NCI-H526 (cell line): ENCODE measurements at regions not wholly inside any gene's neighbourhood (a gene's known extent, or its start where the extent isn't known, plus 50 kb on each side); places are given as distances from the start of the nearest gene placed in this dataset.

Source experiments
- DNase-seq, 2 experiments: peaks; one replicate each; lab custom pipeline; 2025; lab: John Stamatoyannopoulos, UW

DNA sequence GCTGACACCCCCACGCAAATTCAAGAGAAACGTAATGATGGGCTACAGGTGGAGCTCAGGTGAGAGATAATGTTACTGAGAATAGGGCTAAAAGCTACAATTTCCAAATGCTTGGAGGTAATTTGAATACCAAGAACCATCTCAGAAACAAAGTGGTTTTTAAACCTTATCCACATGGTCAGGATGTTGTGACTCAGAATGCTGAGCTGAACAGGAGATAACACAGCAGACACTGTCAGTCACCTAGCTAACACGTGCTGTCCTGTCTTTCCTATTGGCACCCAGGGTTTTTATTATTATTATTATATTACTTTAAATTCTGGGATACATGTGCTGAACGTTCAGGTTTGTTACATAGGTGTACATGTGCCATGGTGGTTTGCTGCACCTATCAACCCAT is 233.0 kb upstream of the MAF start:
- DNase-seq, result no peak

- no peak for DNase-seq
These were observed 226.4 kb upstream of the MAF start for GRCh38 chr16:79826732-79827475.

- DNase-seq, result no peak
These were observed 224.5 kb upstream of the MAF start for GRCh38 chr16:79825002-79825401.

- no peak for DNase-seq
These were observed 223.1 kb upstream of the MAF start for GRCh38 chr16:79823639-79824038.

GRCh38 chr16:79821911-79822310 is 221.4 kb upstream of the MAF start:
- no peak for DNase-seq

GRCh38 chr16:79816081-79816497 is 215.6 kb upstream of the MAF start:
- DNase-seq, result no peak

- DNase-seq, result no peak
These were observed 214.5 kb upstream of the MAF start for GRCh38 chr16:79815049-79815448.

DNA sequence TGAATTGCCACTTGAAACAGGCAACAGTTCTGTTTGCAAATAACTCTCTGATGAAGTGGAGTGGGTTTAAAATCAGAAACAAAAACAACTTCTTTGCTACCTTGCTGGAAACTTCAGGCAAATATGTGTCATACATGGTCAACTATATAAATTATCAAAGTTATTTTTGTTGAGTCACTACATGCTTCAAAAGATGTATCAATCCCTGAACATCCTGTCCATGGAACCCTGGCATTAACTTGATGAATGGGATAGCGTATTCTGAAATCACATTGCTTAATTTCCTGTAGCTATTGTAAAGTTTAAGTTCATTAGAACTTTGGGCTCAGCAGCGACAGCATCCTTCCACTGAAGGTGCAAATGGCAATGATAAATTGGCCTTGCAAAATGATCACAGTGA is 213.6 kb upstream of the MAF start:
- DNase-seq, result no peak

DNA sequence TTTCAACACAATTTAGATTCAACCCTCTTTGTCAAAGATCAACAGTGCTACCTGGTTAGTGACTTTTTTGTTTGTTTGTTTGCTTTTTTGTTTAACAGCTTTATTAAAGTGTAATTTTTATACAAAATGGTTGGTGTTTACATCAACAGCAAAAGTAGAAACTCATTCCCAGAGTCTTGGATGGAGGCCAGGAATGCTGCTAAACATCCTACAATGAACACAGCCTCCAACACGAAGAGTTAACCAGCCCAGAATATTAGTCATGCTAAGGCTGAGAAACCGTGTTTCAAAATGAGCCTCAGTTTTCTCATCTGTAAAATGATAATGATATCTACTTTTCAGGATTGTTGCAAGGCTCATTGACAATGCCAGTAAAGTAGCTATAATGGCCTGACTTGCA is 211.0 kb upstream of the MAF start:
- no peak for DNase-seq

GRCh38 chr16:79810449-79811189 is 210.1 kb upstream of the MAF start:
- no peak for DNase-seq

GRCh38 chr16:79809376-79809775 is 208.8 kb upstream of the MAF start:
- no peak for DNase-seq

DNA sequence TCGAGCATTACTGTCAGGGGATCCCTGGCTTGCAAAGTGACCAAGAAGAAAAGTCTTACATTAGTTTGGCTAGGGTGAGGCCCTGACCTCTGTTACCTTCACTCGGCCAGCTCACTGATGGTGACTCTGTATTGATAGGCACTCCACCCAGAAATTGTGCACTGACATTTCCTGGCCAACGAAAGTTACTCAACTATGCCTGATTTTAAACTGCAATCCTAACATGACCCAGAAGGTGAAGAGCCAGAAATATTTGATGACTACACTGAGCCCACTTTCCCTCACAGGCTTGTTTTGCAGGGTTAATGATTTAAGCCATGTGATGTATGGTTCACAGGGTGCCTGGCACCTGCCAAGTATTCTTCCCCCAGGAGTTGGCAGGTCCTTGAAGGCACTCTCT is 208.2 kb upstream of the MAF start:
- no peak for DNase-seq

DNA sequence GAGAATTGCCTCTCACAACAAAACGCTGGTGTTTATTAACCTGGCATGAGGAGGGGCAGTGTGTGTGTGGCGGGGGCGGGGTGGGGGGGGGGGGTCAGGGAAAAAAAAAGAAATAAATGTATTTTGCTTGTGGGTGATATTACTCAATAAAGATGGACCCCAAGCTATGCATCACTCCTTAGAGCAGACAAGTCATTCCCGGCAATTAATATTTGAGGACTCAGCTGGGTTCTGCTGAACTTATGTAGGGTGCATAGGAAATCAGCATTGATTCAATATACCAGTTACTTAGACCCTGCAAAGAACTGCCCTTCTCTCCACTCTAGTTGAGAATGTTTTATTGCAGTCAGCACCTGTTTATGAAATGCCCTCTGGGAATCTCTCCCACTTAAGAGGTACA is 206.2 kb upstream of the MAF start:
- no peak for DNase-seq

GRCh38 chr16:79805621-79806020 is 205.1 kb upstream of the MAF start:
- DNase-seq, result no peak

DNA sequence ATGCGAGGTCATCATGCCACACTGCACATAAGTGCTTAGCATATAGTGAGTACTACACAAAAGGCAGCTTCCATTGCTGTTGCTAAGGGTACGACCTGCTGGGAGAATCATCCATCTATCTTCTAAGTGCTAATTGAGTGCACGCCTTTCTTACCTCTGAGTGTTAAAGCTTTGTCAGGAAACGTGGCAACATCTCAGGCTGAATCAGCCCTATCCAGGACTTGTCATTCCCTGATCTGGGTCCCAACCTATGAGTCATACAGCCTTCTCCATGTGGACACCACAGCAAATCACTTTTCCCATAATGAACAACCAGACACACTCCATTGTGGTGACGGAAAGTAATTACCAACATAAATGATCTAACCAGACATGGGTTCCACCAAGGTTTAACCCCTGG is 201.1 kb upstream of the MAF start:
- DNase-seq, result no peak

- no peak for DNase-seq
These were observed 199.6 kb upstream of the MAF start for GRCh38 chr16:79800016-79800608.

GRCh38 chr16:79798416-79799053 is 198.0 kb upstream of the MAF start:
- DNase-seq, result no peak

GRCh38 chr16:79797486-79797885 is 196.9 kb upstream of the MAF start:
- DNase-seq, result no peak

DNA sequence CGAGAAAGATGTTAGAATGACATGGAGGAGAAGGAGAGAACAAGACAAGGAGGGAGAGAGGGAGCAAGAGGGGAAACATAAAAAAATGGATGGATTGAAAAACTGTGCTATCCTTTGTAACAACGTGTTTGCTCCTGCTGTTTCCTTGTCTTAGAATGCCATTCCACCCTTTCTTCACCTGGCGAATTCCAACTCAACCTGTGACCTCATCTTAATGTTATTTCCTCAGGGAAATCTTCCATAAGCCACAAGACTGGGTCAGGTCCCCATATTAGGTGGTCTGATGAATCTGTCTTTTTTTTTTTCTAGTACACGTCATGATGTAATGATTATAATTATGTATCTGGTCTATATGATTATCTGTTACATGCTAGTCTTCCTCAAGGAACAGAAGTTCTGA is 195.0 kb upstream of the MAF start:
- DNase-seq, result no peak

GRCh38 chr16:79794941-79795340 is 194.4 kb upstream of the MAF start:
- DNase-seq, result no peak

DNA sequence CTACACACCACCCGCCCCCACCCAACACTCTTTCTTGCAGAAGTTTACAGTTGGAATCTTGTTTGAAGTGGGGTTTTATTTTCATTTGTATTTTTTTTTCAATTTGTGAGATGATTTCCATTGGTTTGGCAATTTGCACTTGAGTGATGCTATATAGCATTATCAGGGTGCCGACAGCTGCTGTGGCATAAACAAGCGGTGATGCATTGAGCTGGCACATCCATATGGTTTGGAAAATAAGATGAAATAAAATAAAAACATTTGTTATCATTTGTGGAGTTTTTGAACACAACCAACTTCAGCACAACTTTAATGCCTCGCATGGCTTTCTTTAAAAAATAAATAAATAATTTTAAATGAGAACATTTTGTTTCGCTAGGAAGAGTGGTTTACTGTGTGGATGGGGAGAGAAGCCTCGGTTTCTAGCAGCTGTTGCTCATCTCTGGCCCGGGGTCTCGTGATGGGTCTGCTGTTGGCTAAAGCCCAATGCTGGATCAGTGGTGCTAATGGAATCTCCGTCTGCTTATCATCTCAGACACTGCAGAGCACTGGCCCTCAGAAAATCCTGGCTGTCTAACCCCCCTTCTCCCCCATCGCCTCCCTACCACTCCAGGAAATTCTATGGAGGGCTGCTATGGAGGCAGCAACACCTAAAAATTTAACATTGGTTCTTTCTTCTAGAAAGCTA is 192.3 kb upstream of the MAF start:
- no peak for DNase-seq

DNA sequence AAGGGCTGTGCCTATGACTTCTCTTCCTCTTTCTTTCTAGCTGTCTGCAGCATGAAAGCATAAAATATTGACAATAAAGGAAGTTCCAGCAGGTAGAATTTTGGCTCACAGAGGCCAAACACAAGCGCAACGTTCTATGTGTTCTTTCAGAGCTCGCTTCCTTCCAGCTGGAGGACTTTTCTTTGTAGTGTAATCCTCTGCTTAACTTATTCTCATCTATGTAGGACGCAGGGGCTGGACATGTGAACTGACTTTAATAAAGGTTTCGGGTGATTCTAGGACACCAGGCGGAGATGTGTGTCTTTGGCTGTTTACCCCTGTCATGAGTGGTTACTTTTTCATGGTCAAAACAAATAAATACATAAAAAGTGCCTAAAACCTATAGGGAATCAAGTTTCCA is 191.5 kb upstream of the MAF start:
- DNase-seq, result no peak
